Liver (tissue), 8 donors: ENCODE measurements at regions not wholly inside any gene's neighbourhood (a gene's known extent, or its start where the extent isn't known, plus 50 kb on each side); places are given as distances from the start of the nearest gene placed in this dataset.

Experiments
- DNase-seq: peaks from one replicate; pipeline ENCODE4 v3.0.0-alpha.2; 2017; ENCODE audit warnings: low spot score
- H3K27ac ChIP-seq, 2 donors: one replicate each; pipeline ENCODE4 v1.7.0; 2013; ENCODE audit warnings: inconsistent platforms in 2 of 2, low read length in 2 of 2, control low read depth in 1 of 2, low read depth in 1 of 2, mild to moderate bottlenecking in 1 of 2
- H3K27me3 ChIP-seq, 4 donors: one replicate each; pipeline versions ENCODE4 v1.6.1 to v1.7.0; 2013; ENCODE audit warnings: low read length in 3 of 4, inconsistent platforms in 1 of 4, mild to moderate bottlenecking in 1 of 4, moderate library complexity in 1 of 4; ENCODE audit not compliant: control insufficient read depth in 4 of 4, insufficient read depth in 4 of 4
- H3K36me3 ChIP-seq, 4 donors: one replicate each; pipeline versions ENCODE4 v1.6.1 to v1.7.0; 2013; ENCODE audit warnings: low read length in 3 of 4, mild to moderate bottlenecking in 3 of 4, low read depth in 1 of 4, moderate library complexity in 1 of 4; ENCODE audit not compliant: control insufficient read depth in 4 of 4, insufficient read depth in 3 of 4
- H3K4me1 ChIP-seq, 4 donors: one replicate each; pipeline versions ENCODE4 v1.6.1 to v1.7.0; 2013; ENCODE audit warnings: low read length in 3 of 4, mild to moderate bottlenecking in 3 of 4, moderate library complexity in 1 of 4; ENCODE audit not compliant: control insufficient read depth in 4 of 4, insufficient read depth in 4 of 4
- H3K4me3 ChIP-seq, 3 donors: one replicate each; pipeline versions ENCODE4 v1.6.1 to v1.7.0; 2013; ENCODE audit warnings: low read length in 3 of 3, control low read depth in 1 of 3, low read depth in 1 of 3, mild to moderate bottlenecking in 1 of 3
- H3K9ac ChIP-seq, 2 donors: one replicate each; pipeline ENCODE4 v1.7.0; 2013; ENCODE audit warnings: low read length in 2 of 2, mild to moderate bottlenecking in 2 of 2, moderate library complexity in 2 of 2, control low read depth in 1 of 2, low read depth in 1 of 2
- H3K9me3 ChIP-seq, 4 donors: one replicate each; pipeline versions ENCODE4 v1.6.1 to v1.7.0; 2013; ENCODE audit warnings: low read length in 3 of 4; ENCODE audit not compliant: control insufficient read depth in 4 of 4
- EGR1 ChIP-seq, 2 donors: IDR thresholded peaks; 2 replicates each; pipeline ENCODE4 v1.6.1; 2016 to 2018; ENCODE audit warnings: antibody characterized with exemption in 2 of 2, low read depth in 2 of 2
- FOXA1 ChIP-seq: IDR thresholded peaks from 2 replicates; pipeline ENCODE4 v1.6.1; 2016; ENCODE audit warnings: antibody characterized with exemption
- FOXA2 ChIP-seq: IDR thresholded peaks from 2 replicates; pipeline ENCODE4 v1.6.1; 2016; ENCODE audit warnings: antibody characterized with exemption
- GABPA ChIP-seq, 2 donors: IDR thresholded peaks in 1 of 2; conservative IDR thresholded peaks in 1 of 2; 2 replicates each; pipeline ENCODE4 v1.6.1; 2016; ENCODE audit warnings: antibody characterized with exemption in 2 of 2, mild to moderate bottlenecking in 1 of 2, moderate library complexity in 1 of 2
- HNF4A ChIP-seq, 2 donors: conservative IDR thresholded peaks; 2 replicates each; pipeline ENCODE4 v1.6.1; 2016; ENCODE audit warnings: antibody characterized with exemption in 2 of 2, mild to moderate bottlenecking in 2 of 2
- HNF4G ChIP-seq: IDR thresholded peaks from 2 replicates; pipeline ENCODE4 v1.6.1; 2016; ENCODE audit warnings: antibody characterized with exemption
- JUND ChIP-seq, 2 donors: IDR thresholded peaks; 2 replicates each; pipeline ENCODE4 v1.6.1; 2016; ENCODE audit warnings: antibody characterized with exemption in 2 of 2
- NR2F2 ChIP-seq: IDR thresholded peaks from 2 replicates; pipeline ENCODE4 v1.6.1; 2016; ENCODE audit warnings: antibody characterized with exemption
- RAD21 ChIP-seq, 2 donors: IDR thresholded peaks; 2 replicates each; pipeline ENCODE4 v1.6.1; 2016; ENCODE audit warnings: antibody characterized with exemption in 2 of 2, mild to moderate bottlenecking in 2 of 2
- RXRA ChIP-seq, 2 donors: IDR thresholded peaks; 2 replicates each; pipeline ENCODE4 v1.6.1; 2017 to 2018; ENCODE audit warnings: antibody characterized with exemption in 2 of 2, mild to moderate bottlenecking in 1 of 2
- SP1 ChIP-seq: IDR thresholded peaks from 2 replicates; pipeline ENCODE4 v1.6.1; 2018; ENCODE audit warnings: antibody characterized with exemption, mild to moderate bottlenecking
- TAF1 ChIP-seq: conservative IDR thresholded peaks from 2 replicates; pipeline ENCODE4 v1.6.1; 2016; ENCODE audit warnings: antibody characterized with exemption, mild to moderate bottlenecking
- YY1 ChIP-seq: IDR thresholded peaks from 2 replicates; pipeline ENCODE4 v1.6.1; 2016; ENCODE audit warnings: antibody characterized with exemption, mild to moderate bottlenecking
- WGBS: extraction: QIAGEN DNeasy Blood & Tissue Kit; methylation state at CpG from one replicate; pipeline ENCODE4 v1.1.7; 2013; 5-methylcytosine and 5-hydroxymethylcytosine counted together
- TF ChIP-seq, protein P1 (sequence below): IDR thresholded peaks from 2 replicates; pipeline ENCODE4 v1.6.1; 2016; ENCODE audit warnings: antibody characterized with exemption
- TF ChIP-seq, protein P2 (sequence below): IDR thresholded peaks from 2 replicates; pipeline ENCODE4 v1.6.1; 2016; ENCODE audit warnings: antibody characterized with exemption
- TF ChIP-seq, protein P3 (sequence below): IDR thresholded peaks from 2 replicates; pipeline ENCODE4 v1.6.1; 2016; ENCODE audit warnings: antibody characterized with exemption, mild to moderate bottlenecking
- TF ChIP-seq, protein P4 (sequence below): fragments of 150-350 bp; IDR thresholded peaks from 2 replicates; pipeline ENCODE4 v1.5.1; 2017; ENCODE audit warnings: improper control_type of control experiment, low read depth, low read length; ENCODE audit not compliant: missing input control
- TF ChIP-seq, protein P5 (sequence below): IDR thresholded peaks from 2 replicates; pipeline ENCODE4 v1.6.1; 2016; ENCODE audit warnings: antibody characterized with exemption
- donor health status: healthy.
- donor health status: healthy.
- donor health status: healthy.
- donor health status: healthy.
- donor health status: healthy.

DNA sequence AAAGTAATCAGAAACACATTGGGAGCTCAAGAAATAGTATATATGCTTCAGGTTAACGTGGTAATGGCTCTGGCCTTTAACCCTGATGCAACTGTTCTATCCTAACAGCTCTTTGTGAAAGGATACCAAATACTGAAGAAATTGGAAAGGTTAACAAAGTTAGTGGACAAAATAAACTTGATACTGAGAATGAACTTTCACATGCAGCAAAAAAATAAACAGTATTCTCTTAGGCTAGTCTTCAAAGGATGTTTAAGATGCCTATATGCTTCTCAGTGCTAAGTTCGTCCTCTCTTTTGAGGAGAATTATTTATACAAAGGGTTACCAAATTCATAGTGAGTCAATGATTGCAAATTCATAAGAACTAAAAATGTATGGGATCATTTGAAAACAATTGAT is 256.2 kb upstream of the FERD3L start:
- no peak overlapping the region for H3K27ac ChIP-seq
- no peaks in the 10 kb centered on the region for H3K9me3 ChIP-seq
- no peaks in the 10 kb centered on the region for H3K36me3 ChIP-seq
- no peaks in the 10 kb centered on the region for H3K4me1 ChIP-seq
- TF ChIP-seq, protein P1, sequence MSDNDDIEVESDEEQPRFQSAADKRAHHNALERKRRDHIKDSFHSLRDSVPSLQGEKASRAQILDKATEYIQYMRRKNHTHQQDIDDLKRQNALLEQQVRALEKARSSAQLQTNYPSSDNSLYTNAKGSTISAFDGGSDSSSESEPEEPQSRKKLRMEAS, result no peak
- no peak for TF ChIP-seq RAD21 (IDR thresholded peaks at IDR 0.05)
- TF ChIP-seq, protein P2, sequence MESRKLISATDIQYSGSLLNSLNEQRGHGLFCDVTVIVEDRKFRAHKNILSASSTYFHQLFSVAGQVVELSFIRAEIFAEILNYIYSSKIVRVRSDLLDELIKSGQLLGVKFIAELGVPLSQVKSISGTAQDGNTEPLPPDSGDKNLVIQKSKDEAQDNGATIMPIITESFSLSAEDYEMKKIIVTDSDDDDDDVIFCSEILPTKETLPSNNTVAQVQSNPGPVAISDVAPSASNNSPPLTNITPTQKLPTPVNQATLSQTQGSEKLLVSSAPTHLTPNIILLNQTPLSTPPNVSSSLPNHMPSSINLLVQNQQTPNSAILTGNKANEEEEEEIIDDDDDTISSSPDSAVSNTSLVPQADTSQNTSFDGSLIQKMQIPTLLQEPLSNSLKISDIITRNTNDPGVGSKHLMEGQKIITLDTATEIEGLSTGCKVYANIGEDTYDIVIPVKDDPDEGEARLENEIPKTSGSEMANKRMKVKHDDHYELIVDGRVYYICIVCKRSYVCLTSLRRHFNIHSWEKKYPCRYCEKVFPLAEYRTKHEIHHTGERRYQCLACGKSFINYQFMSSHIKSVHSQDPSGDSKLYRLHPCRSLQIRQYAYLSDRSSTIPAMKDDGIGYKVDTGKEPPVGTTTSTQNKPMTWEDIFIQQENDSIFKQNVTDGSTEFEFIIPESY, result no peak
- TF ChIP-seq, protein P3, sequence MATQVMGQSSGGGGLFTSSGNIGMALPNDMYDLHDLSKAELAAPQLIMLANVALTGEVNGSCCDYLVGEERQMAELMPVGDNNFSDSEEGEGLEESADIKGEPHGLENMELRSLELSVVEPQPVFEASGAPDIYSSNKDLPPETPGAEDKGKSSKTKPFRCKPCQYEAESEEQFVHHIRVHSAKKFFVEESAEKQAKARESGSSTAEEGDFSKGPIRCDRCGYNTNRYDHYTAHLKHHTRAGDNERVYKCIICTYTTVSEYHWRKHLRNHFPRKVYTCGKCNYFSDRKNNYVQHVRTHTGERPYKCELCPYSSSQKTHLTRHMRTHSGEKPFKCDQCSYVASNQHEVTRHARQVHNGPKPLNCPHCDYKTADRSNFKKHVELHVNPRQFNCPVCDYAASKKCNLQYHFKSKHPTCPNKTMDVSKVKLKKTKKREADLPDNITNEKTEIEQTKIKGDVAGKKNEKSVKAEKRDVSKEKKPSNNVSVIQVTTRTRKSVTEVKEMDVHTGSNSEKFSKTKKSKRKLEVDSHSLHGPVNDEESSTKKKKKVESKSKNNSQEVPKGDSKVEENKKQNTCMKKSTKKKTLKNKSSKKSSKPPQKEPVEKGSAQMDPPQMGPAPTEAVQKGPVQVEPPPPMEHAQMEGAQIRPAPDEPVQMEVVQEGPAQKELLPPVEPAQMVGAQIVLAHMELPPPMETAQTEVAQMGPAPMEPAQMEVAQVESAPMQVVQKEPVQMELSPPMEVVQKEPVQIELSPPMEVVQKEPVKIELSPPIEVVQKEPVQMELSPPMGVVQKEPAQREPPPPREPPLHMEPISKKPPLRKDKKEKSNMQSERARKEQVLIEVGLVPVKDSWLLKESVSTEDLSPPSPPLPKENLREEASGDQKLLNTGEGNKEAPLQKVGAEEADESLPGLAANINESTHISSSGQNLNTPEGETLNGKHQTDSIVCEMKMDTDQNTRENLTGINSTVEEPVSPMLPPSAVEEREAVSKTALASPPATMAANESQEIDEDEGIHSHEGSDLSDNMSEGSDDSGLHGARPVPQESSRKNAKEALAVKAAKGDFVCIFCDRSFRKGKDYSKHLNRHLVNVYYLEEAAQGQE, result no peak
- TF ChIP-seq HNF4A (conservative IDR thresholded peaks at IDR 0.05), result no peak
- no peak for TF ChIP-seq EGR1 (IDR thresholded peaks at IDR 0.05; ENCODE audit: low read depth in 2 of 2)
- TF ChIP-seq, protein P4, sequence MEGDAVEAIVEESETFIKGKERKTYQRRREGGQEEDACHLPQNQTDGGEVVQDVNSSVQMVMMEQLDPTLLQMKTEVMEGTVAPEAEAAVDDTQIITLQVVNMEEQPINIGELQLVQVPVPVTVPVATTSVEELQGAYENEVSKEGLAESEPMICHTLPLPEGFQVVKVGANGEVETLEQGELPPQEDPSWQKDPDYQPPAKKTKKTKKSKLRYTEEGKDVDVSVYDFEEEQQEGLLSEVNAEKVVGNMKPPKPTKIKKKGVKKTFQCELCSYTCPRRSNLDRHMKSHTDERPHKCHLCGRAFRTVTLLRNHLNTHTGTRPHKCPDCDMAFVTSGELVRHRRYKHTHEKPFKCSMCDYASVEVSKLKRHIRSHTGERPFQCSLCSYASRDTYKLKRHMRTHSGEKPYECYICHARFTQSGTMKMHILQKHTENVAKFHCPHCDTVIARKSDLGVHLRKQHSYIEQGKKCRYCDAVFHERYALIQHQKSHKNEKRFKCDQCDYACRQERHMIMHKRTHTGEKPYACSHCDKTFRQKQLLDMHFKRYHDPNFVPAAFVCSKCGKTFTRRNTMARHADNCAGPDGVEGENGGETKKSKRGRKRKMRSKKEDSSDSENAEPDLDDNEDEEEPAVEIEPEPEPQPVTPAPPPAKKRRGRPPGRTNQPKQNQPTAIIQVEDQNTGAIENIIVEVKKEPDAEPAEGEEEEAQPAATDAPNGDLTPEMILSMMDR, result no peak
- TF ChIP-seq YY1, result no peak
- TF ChIP-seq JUND (IDR thresholded peaks at IDR 0.05), result no peak
- no peak for TF ChIP-seq RXRA (IDR thresholded peaks at IDR 0.05)
- no peak for TF ChIP-seq GABPA (IDR thresholded peaks at IDR 0.05 in 1 of 2, conservative IDR thresholded peaks at IDR 0.05 in 1 of 2)
- TF ChIP-seq TAF1, result no peak
- TF ChIP-seq FOXA1, result no peak
- TF ChIP-seq, protein P5, sequence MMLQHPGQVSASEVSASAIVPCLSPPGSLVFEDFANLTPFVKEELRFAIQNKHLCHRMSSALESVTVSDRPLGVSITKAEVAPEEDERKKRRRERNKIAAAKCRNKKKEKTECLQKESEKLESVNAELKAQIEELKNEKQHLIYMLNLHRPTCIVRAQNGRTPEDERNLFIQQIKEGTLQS, result no peak
- TF ChIP-seq SP1, result no peak
- TF ChIP-seq HNF4G, result no peak
- TF ChIP-seq NR2F2, result no peak
- TF ChIP-seq FOXA2, result no peak
- H3K27me3 ChIP-seq, result peaks cover 0 to 3% (median 0%) of the 10 kb centered on the region in 4 donors
- 47% methylated on average over 2 of the region's 2 CpGs for WGBS
- H3K9ac ChIP-seq, result no peak overlapping the region
- no peak for DNase-seq
- H3K4me3 ChIP-seq, result no peak overlapping the region
